ENCODE measurements at regions not wholly inside any gene's neighbourhood (a gene's known extent, or its start where the extent isn't known, plus 50 kb on each side); places are given as distances from the start of the nearest gene placed in this dataset.

DNA sequence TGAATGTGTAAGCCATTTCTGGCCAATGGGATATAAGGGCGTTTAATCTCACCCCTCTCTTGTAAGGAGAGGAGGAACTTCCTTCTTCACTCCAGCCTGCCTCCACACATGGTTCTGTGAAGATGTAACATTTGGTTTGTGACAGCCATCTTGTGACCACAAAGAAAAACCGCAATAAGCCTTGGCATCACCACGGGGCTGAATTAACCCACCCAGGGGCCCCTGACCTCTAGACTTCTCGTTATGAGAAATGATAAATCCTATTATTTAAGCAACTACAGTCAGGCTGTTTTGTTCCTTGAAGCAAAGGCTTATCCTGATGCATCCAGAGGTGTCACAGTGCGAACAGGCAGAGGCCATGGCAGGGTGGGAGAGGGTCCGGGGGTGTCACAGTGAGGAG, 139.7 kb downstream of the CDC5L start:
- Histone ChIP-seq H3K4me1 (no peaks in the 10 kb centered on the region), H3K4me2 (ENCODE audit: low read length) (no peak overlapping the region), H3K9ac (no peak overlapping the region), H2AFZ (no peak overlapping the region), H3K9me3 (ENCODE audit: control insufficient read depth, low read length) (no peaks in the 10 kb centered on the region), H3K36me3 (ENCODE audit: control insufficient read depth, insufficient read depth, low read length) (no peaks in the 10 kb centered on the region), H3K79me2 (no peaks in the 10 kb centered on the region), H3K4me3 (ENCODE audit: low read depth, low read length) (no peak overlapping the region), H3K27ac (no peak overlapping the region), H3K27me3 (ENCODE audit: control insufficient read depth, insufficient read depth, low read length) (no peaks in the 10 kb centered on the region)
- no peak for TF ChIP-seq CTCF (IDR thresholded peaks at IDR 0.05)

DNA sequence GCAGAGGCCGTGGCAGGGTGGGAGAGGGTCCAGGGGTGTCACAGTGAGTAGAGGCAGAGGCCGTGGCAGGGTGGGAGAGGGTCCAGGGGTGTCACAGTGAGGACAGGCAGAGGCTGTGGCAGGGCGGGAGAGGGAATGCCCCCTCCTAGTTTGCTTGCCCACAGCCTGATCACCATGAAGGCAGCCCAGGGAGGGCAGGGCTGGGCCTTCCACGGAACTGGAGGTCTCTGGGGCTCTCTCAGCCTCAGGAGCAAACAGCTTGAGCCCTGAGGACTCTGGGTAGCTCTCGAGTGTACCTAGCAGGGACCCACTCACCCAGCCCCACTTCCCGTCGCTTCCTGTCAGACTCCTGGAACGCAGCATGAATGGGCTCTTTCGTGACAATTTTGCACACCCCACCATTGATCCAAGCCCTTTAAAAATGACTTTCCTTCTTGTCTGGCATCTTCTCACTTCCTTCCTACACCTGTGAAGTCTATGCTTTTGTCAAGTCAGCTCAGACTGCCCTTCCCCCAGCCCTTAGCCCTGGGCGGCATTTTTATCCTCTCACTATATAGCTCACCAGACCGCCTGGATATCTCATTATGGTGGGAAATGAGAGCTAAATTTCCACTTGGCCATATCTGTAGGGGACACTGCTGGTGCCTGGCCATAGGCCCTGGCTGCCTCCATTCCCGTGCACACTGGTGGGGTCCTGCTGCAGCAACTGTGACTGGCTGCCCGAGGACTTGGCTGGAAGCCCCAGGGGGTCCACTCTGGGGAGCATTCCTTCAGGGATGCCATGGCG, 140.3 kb downstream of the CDC5L start:
- H3K4me2 ChIP-seq (ENCODE audit: low read length) = no peak overlapping the region
- no peaks in the 10 kb centered on the region for H3K4me1 ChIP-seq
- no peaks in the 10 kb centered on the region for H3K9me3 ChIP-seq (ENCODE audit: control insufficient read depth, low read length)
- no peak overlapping the region for H3K4me3 ChIP-seq (ENCODE audit: low read depth, low read length)
- no peak overlapping the region for H3K27ac ChIP-seq
- no peaks in the 10 kb centered on the region for H3K27me3 ChIP-seq (ENCODE audit: control insufficient read depth, insufficient read depth, low read length)
- H2AFZ ChIP-seq = no peak overlapping the region
- H3K79me2 ChIP-seq = no peaks in the 10 kb centered on the region
- H3K9ac ChIP-seq = no peak overlapping the region
- no peak for TF ChIP-seq CTCF (IDR thresholded peaks at IDR 0.05)
- H3K36me3 ChIP-seq (ENCODE audit: control insufficient read depth, insufficient read depth, low read length) = no peaks in the 10 kb centered on the region

- H3K9ac ChIP-seq = no peak overlapping the region
- H3K4me3 ChIP-seq (ENCODE audit: low read depth, low read length) = no peak overlapping the region
- H3K4me1 ChIP-seq = no peaks in the 10 kb centered on the region
- H3K27me3 ChIP-seq (ENCODE audit: control insufficient read depth, insufficient read depth, low read length) = no peaks in the 10 kb centered on the region
- TF ChIP-seq CTCF (IDR thresholded peaks at IDR 0.05) = no peak
- no peak overlapping the region for H2AFZ ChIP-seq
- H3K79me2 ChIP-seq = no peaks in the 10 kb centered on the region
- no peak overlapping the region for H3K4me2 ChIP-seq (ENCODE audit: low read length)
- H3K36me3 ChIP-seq (ENCODE audit: control insufficient read depth, insufficient read depth, low read length) = no peaks in the 10 kb centered on the region
- H3K27ac ChIP-seq = no peak overlapping the region
- no peaks in the 10 kb centered on the region for H3K9me3 ChIP-seq (ENCODE audit: control insufficient read depth, low read length)
Observed at GRCh38 chr6:44528370-44528644, 140.8 kb downstream of the CDC5L start.

DNA sequence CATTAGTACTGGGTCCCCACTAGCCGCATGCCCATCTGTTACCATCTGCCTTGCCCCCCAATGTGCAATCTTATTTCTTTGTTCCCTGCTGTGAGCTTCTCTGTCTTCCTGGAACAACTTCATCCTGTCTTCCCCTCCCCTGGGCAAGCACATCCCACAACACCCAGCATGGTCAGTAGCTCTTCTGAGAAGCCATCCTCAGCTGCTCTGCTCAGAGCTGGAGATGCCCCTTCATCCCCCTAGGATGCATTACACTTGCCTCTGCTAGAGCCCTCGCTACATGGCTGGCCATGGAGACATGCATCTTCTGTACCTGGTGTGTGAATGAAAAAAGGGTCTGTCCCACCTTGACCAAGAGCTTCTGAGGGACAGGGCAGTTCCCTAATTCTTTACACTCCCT, 141.2 kb downstream of the CDC5L start:
- H3K36me3 ChIP-seq (ENCODE audit: control insufficient read depth, insufficient read depth, low read length) = no peaks in the 10 kb centered on the region

More for the DNA sequence above, 141.2 kb downstream of the CDC5L start:
- Histone ChIP-seq H3K27me3 (ENCODE audit: control insufficient read depth, insufficient read depth, low read length) (no peaks in the 10 kb centered on the region), H3K4me1 (no peaks in the 10 kb centered on the region), H3K4me3 (ENCODE audit: low read depth, low read length) (no peak overlapping the region), H3K4me2 (ENCODE audit: low read length) (no peak overlapping the region), H2AFZ (no peak overlapping the region), H3K9me3 (ENCODE audit: control insufficient read depth, low read length) (no peaks in the 10 kb centered on the region), H3K9ac (no peak overlapping the region), H3K27ac (no peak overlapping the region), H3K79me2 (no peaks in the 10 kb centered on the region)
- TF ChIP-seq CTCF (IDR thresholded peaks at IDR 0.05) = no peak
